GM18867 (cell line): ENCODE measurements at regions not wholly inside any gene's neighbourhood (a gene's known extent, or its start where the extent isn't known, plus 50 kb on each side); places are given as distances from the start of the nearest gene placed in this dataset.
A peak's percentile ranks its signal among the peaks of the same experiment; 100 is the strongest.

Source experiments
- ATAC-seq: cut with Tn5 transposase; IDR thresholded peaks from one replicate; pipeline ENCODE4 v1.9.1; 2021; ENCODE audit warnings: mild to moderate bottlenecking, moderate library complexity; ENCODE audit not compliant: unreplicated experiment

DNA sequence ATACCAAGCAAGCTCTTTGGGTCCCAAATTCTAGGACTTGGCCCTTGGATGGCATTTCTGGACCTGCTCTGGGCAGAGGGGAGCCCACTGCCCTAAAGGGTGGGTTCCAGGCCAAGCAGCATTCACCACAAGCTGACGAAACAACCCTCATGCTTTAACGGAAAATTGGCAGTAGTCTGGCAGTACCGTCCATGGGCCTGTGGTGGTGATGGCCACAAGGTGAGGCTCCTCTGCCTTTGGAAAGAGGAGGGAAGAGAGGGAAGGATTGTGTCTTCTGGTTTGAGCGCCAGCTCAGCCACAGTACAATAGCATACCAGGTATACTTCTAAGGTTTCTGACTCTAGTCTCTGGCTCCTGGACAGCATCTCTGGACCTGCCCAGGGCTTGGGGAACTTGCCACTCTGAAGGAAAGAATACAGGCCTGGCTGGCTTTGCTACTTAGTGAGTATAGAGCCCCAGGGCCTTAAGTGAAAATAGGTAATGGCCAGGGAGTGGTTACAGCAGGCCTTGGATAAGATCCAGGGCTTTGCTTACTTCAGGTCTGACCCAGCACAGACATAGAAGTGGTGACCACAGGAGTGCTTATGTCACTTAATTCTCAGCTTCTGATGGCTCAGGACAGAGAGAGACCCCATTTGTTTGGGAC lies 595.5 kb downstream of the LMO7 start:
- ATAC-seq: no peak

DNA sequence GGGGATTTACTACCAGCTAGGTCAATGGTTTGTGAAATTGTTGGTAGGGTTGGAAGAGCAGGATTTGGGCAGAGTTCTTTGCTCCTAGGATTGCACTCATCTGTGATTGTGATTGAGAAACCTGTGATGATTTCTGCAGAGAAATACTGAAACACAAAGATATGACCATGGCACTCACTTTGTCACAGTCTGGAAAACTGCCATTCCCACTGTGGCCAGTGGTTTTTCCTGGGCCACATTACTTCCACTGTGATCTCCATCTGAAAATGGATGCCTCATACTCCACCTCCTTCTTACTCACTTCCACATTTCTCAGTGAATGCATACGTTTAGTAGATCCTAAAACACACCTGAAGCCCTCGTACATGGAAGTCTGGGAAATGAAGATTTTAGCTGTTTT lies 593.2 kb downstream of the LMO7 start:
- ATAC-seq: no peak

DNA sequence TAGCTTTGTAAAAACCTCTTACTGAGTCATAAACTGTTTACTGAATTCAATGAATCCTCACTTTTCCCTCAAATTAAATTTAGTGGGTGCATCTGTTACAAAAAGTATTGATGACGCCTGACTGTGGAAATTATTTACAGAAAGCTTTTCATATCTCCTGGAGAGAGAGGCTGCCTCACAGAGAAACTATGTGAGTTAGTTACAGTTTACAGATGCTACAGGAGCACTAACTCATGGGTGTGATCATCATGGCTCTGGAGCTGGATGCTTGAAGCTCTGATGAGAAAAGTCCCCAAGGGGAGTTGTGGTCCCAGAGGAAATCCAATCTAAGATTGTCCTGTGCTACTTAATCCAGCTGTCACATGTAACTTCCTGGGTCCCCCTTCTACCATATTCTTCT lies 590.8 kb downstream of the LMO7 start:
- ATAC-seq: no peak

DNA sequence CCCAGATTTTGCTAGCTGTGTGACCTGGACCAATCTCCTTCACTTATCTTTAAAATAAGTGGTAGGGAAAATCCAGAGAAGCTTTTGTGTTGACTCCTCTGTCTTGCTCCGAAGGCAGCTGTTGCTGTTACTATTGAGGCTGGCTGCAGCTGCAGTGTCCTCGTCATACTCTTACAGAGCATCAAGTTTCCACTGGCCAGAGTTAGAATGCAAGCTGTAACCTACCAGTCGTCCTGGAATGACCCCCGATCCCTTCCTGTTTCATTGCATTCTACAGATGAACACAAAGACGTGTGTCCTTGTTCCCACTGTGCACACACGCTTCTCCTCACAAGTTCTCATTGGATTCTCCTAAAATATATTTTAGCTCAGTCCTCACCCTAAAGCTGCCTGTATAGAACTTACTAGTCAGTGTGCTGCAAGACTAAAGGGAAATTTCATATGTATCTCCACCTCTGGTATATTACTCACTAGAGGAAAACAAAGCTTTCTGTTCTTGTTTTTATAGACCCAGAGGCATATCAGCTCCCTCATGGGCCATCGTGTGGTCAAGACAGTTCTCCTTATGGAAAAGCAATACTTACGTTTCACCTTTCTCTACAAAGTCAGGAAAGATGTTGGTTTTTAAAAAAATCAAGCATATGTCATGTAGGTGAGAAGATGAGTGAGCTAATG lies 589.8 kb downstream of the LMO7 start:
- ATAC-seq: no peak

DNA sequence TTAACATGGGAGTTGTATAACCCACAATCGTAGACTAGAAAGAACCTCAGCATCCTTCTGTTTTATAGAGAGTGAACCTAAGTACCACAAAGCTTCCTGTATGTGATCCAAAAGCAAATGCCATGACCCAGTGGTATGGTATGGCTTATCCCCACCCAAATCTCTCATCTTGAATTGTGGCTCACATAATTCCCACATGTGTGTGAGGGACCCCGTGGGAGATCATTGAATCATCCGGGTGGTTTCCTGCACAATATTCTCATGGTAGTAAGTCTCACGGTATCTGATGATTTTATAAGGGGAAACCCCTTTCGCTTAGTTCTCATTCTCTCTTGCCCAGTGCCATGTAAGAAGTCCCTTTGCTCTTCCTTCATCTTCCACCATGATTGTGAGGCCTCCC lies 587.9 kb downstream of the LMO7 start:
- ATAC-seq: no peak

DNA sequence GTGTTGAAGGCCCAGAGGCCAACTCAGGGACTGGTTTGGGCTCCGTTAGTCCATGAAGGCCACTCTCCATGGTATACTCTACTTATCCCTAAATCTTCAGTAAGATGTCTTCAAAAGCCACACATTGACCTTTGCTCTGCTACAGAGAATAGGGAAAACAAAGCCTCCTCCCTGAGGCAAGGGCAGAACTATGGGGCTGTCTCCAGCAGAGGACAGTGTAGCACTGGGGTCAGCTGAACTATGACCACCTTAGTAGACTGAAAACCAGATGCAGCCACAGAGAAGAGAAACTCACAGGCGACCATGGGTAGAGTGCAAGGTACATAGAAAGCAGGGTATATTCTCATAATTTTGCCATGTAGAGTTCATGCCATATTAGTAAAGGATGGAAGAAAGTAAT lies 587.4 kb downstream of the LMO7 start:
- ATAC-seq: no peak

DNA sequence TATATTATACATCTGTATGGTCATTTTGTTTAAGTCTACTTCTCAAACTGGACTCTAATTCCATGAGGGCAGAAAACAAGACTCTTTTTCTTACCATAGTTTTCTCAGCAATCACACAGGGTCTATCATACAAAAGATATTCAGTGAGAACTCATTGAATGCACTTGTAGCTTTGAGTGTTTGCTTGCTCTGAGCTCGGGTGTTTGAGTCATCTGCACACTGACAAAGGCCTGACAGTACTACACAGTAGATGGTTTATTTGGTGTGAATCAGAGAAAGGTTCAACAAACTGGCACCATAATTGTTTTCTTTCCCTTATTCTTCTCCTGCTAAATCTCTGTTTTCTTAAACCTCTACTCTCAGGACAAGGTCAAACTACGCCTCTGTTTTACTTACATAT lies 586.4 kb downstream of the LMO7 start:
- ATAC-seq: no peak

DNA sequence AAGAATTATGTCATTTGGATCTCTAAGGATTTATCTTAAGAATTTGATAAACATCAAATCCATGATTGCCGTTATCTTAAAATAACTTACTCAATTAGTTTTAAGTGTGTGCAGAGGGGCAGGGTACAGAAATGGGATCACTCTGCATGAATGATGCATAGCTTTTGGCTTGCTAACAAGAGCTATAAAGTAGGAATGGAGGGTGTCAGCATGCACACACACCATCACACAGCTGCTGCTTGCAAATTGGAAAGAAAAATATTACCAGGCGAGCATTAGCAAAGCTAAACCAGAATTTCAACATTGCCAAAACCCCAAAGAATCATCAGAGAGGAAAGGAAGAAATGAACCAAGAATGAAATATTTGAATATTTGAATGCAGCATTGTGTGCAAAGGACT lies 580.6 kb downstream of the LMO7 start:
- ATAC-seq: no peak

DNA sequence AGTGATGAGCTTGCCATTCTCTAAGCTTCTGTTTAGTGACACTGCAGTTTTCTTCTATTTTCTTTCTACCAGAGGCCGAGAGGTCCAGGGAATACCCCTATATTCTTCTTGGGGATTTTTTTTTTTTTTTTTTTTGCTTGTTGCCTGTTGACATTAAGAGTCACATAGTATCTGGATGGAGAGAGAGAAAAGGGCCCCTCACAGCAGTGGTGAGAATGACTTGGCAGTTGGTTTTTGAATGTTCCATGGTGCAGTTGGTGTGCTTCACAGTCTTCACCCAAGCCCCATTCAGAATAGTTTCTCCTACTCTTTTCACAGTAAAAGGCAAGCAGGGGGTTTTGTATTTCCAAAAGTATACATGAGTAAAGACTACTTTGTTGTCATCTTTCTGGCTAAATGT lies 577.9 kb downstream of the LMO7 start:
- peak; percentile 14 for ATAC-seq

DNA sequence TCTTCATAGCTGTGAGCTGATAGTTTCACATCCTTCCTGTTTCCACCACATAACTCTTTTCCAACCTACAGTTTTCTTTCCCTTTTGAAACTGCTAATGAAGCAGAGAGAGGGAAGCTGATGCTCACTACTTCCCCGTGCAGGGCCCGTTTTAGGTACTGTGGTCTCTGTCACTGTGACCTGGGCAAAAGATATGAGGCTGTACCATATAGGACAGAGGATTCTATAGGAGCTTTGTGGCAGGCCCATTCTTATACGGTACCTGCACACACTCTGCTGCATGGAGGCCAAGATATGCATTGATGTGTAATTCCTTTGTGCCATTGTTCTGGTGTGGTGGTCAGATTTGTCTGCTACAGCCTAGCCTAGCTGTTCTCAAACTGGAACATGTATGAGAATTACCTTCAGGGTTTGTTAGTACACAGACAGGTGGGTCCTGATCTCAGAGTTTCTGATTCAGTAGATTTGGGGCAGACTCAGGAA lies 577.3 kb downstream of the LMO7 start:
- peak; percentile 55 for ATAC-seq

DNA sequence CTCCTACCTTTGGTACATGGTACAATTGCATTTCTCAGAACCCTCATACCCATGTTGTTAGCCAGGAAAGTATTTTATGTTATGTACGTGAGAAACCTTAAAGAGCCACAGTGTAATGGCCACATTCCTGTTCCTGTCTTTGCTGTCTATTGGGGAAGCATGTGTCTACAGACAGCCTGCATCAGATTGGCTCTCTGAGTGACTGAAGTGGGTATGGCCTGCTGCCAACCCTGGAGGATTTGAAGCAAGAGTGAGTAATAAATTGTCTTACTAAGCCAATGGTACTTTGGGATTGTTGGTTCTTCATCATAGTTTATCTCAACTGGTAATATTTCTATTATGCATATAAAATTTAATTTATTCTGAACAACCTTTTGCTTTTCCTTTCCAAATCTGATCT lies 574.1 kb downstream of the LMO7 start:
- ATAC-seq: no peak

DNA sequence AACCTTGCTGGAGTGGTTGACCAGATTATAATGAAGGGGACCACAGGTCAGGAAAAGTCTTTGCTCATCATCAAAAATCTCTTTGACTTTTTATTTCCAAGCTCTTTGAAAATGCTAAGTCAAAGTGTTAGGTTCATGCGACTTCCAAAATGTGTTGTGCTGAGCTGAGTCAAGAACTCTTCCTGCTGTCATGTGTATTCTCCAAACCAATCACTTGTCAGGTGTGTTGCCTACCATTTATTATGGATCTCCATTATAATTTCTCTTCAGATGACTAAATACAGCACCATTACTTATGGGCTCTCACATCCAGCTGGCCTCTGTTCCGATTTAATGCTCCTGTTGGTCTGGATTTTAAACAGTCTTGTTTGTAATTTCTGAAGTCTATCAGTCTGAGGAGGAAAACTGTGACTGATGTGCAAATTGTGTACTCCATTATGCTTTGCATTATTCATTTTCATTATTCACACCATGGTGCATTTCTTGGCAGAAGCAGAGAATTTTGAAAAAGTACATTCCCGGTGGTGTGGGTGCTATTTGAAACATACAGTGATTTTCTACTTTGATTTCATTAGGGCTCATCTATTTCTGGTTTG lies 562.5 kb downstream of the LMO7 start:
- ATAC-seq: no peak

DNA sequence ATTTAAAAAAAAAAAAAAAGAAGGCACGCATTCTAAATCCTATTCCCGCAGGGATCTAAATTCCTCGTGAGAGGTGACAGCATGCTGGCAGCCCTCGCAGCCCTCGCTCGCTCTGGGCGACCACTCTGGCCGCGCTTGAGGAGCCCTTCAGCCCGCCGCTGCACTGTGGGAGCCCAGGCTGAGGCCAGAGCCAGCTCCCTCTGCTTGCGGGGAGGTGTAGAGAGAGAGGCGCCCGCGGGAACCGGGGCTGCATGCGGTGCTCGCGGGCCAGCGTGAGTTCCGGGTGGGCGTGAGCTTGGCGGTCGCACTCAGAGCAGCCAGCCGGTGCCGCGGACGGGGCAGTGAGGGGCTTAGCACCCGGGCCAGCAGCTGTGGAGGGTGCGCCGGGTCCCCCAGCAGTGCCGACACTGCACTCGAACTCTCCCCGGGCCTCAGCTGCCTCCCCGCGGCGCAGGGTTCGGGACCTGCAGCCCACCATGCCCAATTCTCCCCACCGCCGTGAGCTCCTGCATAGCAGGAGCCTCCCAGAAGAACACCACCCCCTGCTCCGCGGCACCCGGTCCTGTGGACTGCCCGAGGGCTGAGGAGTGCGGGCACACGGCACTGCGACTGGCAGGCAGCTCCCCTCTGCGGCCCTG lies 553.9 kb downstream of the LMO7 start:
- no peak for ATAC-seq

DNA sequence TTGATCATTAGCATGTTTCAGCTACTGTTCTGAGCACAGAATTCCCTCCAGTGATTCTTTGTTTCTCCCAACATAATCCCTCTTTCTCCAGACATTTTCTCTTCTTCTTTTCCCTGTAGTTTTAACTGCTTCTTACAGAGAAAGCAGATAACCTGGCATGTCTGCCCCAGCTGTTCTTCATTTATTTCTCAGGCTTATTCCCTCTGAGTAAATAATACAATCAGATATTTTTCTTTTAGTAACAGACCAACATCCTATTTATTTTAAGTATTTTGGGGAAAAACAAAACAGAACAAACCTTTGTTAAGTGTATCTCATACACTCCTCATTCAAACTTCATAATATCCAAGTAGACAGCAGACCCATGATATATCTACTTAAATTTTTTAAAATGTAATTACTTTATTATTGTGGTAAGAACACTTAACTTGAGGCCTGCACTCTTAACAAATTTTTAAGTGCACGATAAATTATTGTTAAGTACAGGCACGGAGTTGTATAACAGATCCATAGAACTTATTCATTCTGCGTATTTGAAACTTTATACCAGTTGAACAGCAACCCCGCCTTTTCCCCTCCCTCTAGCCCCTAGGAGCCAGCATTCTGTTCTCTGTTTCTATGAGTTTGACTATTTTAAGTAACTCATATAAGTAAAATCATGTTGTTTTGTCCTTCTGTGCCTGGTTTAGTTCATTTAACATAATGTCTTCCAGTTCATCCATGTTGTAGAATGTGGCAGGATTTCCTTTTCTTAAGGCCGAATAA lies 540.0 kb downstream of the LMO7 start:
- ATAC-seq: no peak

DNA sequence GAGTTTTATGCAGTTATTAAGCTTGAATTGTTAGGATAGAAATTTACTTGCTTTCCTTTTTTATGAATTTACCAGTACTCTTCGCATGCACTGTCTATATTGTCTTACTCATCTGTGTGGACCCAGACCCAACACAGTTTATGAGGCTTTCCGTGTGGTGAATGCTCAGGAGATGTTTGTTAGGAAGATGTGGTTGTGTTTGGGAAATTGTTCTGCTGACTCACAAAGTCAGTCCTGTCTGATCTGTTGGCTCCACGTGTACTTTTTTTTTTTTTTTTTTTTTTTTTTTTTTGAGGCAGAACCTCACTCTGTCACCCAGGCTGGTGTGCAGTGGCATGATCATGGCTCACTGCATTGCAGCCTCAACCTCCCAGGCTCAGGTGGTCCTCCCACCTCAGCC lies 532.5 kb downstream of the LMO7 start:
- no peak for ATAC-seq

DNA sequence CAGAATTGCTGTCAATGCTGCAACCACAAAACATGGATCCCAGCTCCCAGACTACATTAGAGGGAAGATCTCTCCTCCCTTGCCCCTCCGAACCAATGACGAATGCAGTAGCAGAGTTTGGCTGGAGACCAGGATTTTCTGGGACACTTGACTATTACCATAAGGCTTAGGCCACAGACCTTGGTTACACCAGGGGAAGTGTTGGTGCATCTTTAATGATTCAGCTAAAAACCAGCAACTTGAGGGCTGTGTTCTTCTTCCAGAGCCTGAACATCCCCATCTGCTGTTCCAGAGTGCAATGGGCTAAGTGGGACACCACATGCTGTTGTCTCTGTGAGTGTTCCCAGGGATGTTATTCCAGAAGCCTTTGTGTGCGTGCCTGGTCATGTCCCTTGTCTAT lies 528.2 kb downstream of the LMO7 start:
- no peak for ATAC-seq

DNA sequence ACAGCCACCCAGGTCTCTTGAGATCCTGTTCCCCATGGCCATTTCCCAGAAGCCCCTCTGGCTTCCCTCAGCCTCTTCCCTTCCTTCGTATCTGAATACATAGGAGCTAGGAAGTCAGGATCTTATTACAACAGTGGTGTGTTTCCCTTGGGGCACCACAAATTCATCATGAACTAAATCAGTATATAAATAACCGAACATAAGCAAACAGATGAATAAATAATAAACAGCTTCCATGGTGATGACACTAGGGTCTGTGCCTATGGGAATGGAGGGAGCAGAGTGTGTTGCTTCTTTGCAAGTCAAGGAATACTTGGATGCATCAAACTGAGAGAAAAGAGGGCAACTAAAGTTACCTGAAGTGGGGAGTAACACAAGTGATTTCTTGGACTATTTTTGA lies 527.6 kb downstream of the LMO7 start:
- ATAC-seq: no peak

DNA sequence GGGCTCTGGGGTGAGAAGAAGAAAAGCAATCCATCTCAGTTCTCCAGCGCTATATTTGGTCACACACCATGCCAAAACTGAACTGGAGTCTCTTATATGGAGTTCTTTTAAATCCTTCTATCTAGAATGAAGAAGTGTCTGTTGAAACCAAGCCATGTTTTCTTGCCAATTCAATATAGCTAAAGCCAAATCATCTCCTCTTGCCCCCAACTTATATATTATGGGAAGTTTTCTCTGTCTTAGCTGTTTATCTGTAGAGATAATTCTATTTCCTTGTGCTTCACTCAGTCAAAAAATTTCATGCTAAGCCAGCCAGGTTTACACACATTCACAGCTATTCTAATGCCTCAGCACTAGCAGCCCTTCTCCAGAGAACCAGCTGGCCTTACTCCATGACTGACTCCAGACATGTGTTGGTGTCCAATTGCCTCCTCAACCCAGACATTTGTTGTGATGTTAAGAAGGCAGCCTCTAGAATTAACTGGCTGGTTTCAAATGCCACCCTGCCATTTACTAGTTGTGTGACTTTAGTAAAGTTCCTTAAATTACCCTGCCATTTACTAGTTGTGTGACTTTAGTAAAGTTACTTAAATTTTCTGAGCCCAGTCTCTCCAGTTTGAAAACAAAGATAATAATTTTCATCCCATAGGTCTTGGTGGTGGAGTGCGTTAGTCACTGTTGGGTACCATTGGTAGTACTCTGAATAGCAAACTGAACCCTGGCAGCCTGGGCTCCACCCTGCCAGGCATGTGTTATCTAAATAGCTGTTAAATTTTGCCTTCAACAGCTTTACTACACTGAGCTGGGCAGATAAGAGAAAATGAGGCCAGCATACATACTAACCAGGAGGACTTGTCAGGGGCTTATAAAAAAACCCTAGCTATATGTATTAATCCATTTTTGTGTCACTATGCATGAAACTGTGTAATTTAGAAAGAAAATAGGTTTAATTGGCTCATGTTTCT lies 525.1 kb downstream of the LMO7 start:
- no peak for ATAC-seq

DNA sequence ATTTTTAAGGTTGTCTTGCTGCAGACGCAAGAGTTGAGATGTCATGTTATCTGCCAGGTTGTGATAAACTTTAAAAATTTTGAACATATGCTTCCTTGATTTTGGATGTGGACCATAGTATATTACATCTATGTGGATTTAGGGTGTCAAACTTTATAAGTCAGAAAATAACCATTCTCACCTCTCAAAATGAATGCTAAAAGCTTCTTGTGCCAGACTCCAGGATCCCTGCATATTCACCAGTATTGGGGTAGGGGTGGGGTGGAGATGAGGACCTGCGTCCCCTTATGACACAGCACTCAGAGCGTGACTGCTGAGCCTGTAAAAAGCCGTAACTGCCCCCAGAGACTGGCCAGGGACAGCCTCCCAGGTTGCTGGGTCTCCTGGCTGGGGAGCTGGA lies 524.4 kb downstream of the LMO7 start:
- ATAC-seq: no peak

DNA sequence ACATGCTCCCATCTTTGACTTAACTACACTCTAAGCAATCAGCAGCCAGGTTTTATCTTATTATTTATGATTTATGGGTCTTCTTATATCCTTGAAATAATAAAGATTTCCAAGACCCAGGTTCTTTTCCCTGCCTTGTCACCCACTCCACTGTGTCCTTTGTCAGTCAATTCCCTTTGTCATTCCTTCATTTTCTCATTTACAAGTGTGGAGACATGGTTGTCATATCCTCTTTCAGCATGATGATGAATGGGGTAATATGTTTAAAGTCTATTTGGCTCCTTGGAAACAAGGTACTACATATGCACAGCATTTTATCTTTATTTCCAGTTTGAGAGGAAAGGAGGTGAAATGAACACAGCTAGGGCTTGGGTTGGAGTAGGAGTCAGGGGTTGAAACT lies 521.8 kb downstream of the LMO7 start:
- ATAC-seq: no peak
